ENCODE measurements at regions not wholly inside any gene's neighbourhood (a gene's known extent, or its start where the extent isn't known, plus 50 kb on each side); places are given as distances from the start of the nearest gene placed in this dataset.

DNA sequence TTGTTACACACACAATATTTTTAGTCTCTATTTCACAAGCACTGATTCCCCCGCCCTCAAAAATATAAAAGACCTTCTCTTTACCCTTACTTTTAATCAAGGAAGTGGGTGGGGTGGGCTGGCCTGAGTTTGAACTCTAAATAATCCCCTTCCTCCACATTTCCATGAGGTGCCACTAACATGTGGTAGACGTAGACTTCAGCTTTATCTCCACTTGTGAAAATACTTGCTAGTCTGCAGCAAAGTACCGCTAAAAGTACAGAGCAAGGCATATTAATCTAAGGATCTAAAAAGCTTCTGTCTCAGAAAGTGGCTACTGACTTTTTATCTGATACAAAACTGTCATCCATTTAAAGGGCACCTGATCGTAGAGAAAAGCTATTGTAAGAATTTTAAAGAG is 739.6 kb upstream of the SLC10A2 start:
- intact Hi-C loops (cut with DNase I): no loop called here
- Histone ChIP-seq H3K36me3 (replicated peaks in 1 of 2; ENCODE audit: insufficient read depth in 1 of 2, low read depth in 2 of 2) (no peaks in the 10 kb centered on the region), H3K4me3 (no peak overlapping the region), H3K27me3 (no peaks in the 10 kb centered on the region), H3K27ac (no peak overlapping the region), H3K9me3 (no peaks in the 10 kb centered on the region), H3K4me1 (no peaks in the 10 kb centered on the region)
- no peak for DNase-seq
- ATAC-seq: no peak
- 35 to 39% methylated on average over 4 of the region's 4 CpGs for WGBS, 2 donors
- TF ChIP-seq, protein P1, sequence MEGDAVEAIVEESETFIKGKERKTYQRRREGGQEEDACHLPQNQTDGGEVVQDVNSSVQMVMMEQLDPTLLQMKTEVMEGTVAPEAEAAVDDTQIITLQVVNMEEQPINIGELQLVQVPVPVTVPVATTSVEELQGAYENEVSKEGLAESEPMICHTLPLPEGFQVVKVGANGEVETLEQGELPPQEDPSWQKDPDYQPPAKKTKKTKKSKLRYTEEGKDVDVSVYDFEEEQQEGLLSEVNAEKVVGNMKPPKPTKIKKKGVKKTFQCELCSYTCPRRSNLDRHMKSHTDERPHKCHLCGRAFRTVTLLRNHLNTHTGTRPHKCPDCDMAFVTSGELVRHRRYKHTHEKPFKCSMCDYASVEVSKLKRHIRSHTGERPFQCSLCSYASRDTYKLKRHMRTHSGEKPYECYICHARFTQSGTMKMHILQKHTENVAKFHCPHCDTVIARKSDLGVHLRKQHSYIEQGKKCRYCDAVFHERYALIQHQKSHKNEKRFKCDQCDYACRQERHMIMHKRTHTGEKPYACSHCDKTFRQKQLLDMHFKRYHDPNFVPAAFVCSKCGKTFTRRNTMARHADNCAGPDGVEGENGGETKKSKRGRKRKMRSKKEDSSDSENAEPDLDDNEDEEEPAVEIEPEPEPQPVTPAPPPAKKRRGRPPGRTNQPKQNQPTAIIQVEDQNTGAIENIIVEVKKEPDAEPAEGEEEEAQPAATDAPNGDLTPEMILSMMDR (IDR thresholded peaks at IDR 0.05): no peak
- TF ChIP-seq POLR2A (IDR thresholded peaks at IDR 0.05): no peak

DNA sequence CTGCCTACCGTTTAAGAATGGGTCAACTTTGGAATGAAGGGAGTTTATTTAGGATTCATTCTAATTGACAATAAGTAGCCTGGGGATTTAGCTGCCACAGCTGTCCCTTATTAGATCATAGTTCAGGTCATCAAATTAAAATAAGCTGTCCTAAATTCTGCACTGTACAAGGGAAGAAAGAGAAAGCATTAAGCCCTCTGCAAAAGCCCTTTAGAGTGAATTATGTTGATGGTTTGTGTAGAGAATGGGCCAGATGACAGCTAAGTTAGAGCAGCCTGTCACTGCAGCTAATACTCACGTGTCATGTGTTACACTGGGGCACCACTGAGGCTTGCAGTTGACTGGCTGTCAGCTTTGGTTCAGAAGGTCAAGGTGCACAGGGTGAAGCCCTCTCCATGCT is 737.1 kb upstream of the SLC10A2 start:
- ATAC-seq (no peak), DNase-seq (no peak)
- TF ChIP-seq POLR2A (IDR thresholded peaks at IDR 0.05): no peak
- TF ChIP-seq, protein P1 (IDR thresholded peaks at IDR 0.05): no peak
- intact Hi-C loops (cut with DNase I): no loop called here
- H3K27ac ChIP-seq: no peak overlapping the region
- no peaks in the 10 kb centered on the region for H3K9me3 ChIP-seq
- H3K4me1 ChIP-seq: no peaks in the 10 kb centered on the region
- no peaks in the 10 kb centered on the region for H3K36me3 ChIP-seq (replicated peaks in 1 of 2; ENCODE audit: insufficient read depth in 1 of 2, low read depth in 2 of 2)
- no peaks in the 10 kb centered on the region for H3K27me3 ChIP-seq
- H3K4me3 ChIP-seq: no peak overlapping the region
- WGBS, 2 donors: 21 to 31% methylated on average over 2 of the region's 2 CpGs

DNA sequence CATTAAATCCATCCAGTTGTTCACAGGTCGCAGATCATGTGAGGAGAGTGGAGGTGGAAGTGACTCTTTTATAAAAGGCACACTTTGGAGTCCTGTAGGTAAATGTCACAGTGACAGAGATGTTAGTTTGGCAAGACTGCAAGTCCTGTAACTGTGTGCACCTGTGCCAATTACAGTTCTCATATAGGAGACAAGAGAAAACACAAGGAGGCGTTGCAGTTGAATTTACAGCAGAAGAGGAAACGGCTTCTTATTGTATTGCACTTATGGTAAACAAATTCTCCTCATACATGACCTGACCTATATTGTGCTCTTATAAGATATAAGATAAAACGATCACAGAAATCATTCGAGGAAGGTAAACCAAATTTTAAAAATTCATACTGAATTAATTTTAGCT is 732.8 kb upstream of the SLC10A2 start:
- intact Hi-C loops (cut with DNase I): no loop called here
- WGBS, 2 donors: 52 to 53% methylated on average over 5 of the region's 5 CpGs

DNA sequence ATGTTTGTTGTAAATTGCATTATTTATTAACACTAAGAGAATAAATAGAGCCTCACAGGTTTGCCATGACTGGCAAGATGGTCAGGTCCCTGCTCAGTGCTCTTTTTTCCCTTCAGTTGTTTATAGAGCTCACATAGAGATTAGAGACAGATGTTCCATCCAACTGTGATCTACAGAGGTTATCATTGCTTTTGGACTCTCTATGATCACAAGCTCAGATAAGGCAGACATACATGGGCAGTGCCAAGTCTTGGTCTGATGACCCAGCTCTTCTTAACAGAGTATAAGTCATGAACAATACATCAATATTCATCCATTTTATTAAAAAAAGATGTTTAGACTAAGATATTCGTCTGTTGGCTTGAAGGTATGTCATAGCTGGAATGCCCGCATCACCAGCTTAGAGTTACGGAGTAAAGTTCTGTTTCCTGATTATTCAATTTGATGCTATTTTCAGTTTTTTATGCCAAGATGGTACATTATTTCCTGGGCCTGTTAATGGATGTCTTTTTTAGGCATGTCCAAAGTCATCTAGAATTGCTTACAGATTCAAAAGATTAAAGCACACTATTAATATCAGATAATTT is 729.8 kb upstream of the SLC10A2 start:
- no peaks in the 10 kb centered on the region for H3K27me3 ChIP-seq
- no peak overlapping the region for H3K27ac ChIP-seq
- H3K4me3 ChIP-seq: no peak overlapping the region
- WGBS, 2 donors: 64 to 76% methylated on average over 3 of the region's 3 CpGs
- H3K36me3 ChIP-seq (replicated peaks in 1 of 2; ENCODE audit: insufficient read depth in 1 of 2, low read depth in 2 of 2): no peaks in the 10 kb centered on the region
- intact Hi-C loops (cut with DNase I): no loop called here
- H3K9me3 ChIP-seq: no peaks in the 10 kb centered on the region
- no peak for TF ChIP-seq POLR2A (IDR thresholded peaks at IDR 0.05)
- TF ChIP-seq, protein P1 (IDR thresholded peaks at IDR 0.05): no peak
- no peaks in the 10 kb centered on the region for H3K4me1 ChIP-seq
- ATAC-seq (no peak), DNase-seq (no peak)

More for the DNA sequence above, 732.8 kb upstream of the SLC10A2 start:
- no peak for ATAC-seq
- TF ChIP-seq, protein P1 (IDR thresholded peaks at IDR 0.05): no peak
- TF ChIP-seq POLR2A (IDR thresholded peaks at IDR 0.05): no peak
- Histone ChIP-seq H3K4me1 (no peaks in the 10 kb centered on the region), H3K9me3 (no peaks in the 10 kb centered on the region), H3K4me3 (no peak overlapping the region), H3K27me3 (no peaks in the 10 kb centered on the region), H3K36me3 (replicated peaks in 1 of 2; ENCODE audit: insufficient read depth in 1 of 2, low read depth in 2 of 2) (no peaks in the 10 kb centered on the region), H3K27ac (no peak overlapping the region)
- DNase-seq: no peak

DNA sequence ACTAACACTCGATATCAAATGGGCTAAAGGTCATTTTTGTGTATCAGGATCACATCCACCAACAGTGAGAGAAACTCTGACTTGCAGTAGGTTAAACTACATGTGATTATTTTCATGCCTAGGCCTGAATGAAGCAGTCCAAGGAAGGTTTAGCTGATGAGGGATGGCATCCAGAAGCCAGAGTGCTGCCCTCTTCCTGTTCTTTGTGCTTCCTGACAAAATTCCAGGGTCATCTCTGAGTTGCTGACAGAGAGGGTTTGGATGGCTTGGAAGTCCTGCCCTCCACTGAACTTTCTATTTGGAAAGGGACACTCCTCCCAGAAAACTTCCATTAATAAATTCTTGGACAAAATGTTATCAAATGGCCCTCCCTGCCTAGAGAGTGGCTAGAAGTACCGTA is 728.3 kb upstream of the SLC10A2 start:
- Histone ChIP-seq H3K4me3 (no peak overlapping the region), H3K4me1 (no peaks in the 10 kb centered on the region), H3K9me3 (no peaks in the 10 kb centered on the region), H3K27me3 (no peaks in the 10 kb centered on the region), H3K36me3 (replicated peaks in 1 of 2; ENCODE audit: insufficient read depth in 1 of 2, low read depth in 2 of 2) (no peaks in the 10 kb centered on the region), H3K27ac (no peak overlapping the region)
- no peak for TF ChIP-seq POLR2A (IDR thresholded peaks at IDR 0.05)
- TF ChIP-seq, protein P1 (IDR thresholded peaks at IDR 0.05): no peak
- intact Hi-C loops (cut with DNase I): no loop called here
- ATAC-seq (no peak), DNase-seq (no peak)
- 52 to 60% methylated on average over 2 of the region's 2 CpGs for WGBS, 2 donors
